Central memory CD8-positive, alpha-beta T cell (primary cell): ENCODE measurements at regions not wholly inside any gene's neighbourhood (a gene's known extent, or its start where the extent isn't known, plus 50 kb on each side); places are given as distances from the start of the nearest gene placed in this dataset.

Source experiments
- ATAC-seq: fragments of 150-1000 bp; cut with Tn5 transposase; replicated peaks from 2 replicates; pipeline ENCODE4 v1.10.0; 2022; ENCODE audit warnings: mild to moderate bottlenecking, moderate FRiP score, moderate number of reproducible peaks; ENCODE audit not compliant: poor library complexity, severe bottlenecking; ENCODE audit errors: extremely low read depth
- DNase-seq, 2 donors: peaks; one replicate each; pipeline ENCODE4 v3.0.0; 2021; ENCODE audit warnings: low spot score in 2 of 2
- H3K27ac Mint-ChIP-seq: one replicate; pipeline ENCODE4 v1.8.0; 2022; ENCODE audit warnings: low read depth, mild to moderate bottlenecking, moderate library complexity, mixed read lengths
- H3K27me3 Mint-ChIP-seq: one replicate; pipeline ENCODE4 v1.8.0; 2022; ENCODE audit warnings: mixed read lengths
- H3K36me3 Mint-ChIP-seq: one replicate; pipeline ENCODE4 v1.8.0; 2022; ENCODE audit warnings: mild to moderate bottlenecking, moderate library complexity, mixed read lengths; ENCODE audit not compliant: insufficient read depth
- H3K4me1 Mint-ChIP-seq: one replicate; pipeline ENCODE4 v1.8.0; 2022; ENCODE audit warnings: mixed read lengths
- H3K4me3 Mint-ChIP-seq: one replicate; pipeline ENCODE4 v1.8.0; 2022; ENCODE audit warnings: mild to moderate bottlenecking, moderate library complexity, mixed read lengths
- H3K9me3 Mint-ChIP-seq: one replicate; pipeline ENCODE4 v1.8.0; 2022; ENCODE audit warnings: mixed read lengths

GRCh38 chr9:131809941-131810344, 70.1 kb upstream of the RAPGEF1 start:
- DNase-seq (no peak), ATAC-seq (no peak)
- Mint-ChIP-seq H3K27me3 (peaks cover 82% of the 10 kb centered on the region), H3K27ac (no peak overlapping the region), H3K4me3 (no peak overlapping the region), H3K4me1 (no peaks in the 10 kb centered on the region), H3K36me3 (peaks cover 2% of the 10 kb centered on the region), H3K9me3 (no peaks in the 10 kb centered on the region)

DNA sequence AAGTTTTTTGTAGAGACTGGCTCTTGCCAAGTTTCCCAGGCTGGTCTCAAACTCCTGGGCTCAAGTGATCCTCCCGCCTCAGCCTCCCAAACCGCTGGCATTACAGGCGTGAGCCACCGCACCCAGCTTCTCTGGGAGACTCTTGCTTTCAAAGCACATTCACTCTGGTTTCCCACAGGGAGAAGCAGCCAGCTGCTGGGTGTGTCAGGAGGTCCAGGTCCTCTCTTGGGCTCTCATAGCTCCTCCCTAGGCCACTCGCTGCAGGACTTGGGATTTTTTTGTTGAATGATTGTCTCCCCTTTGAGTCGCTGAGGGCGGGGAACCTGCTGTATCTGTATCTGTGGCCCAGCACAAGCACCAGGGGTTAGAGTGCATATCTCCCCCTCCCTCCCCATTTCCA, 68.4 kb upstream of the RAPGEF1 start:
- H3K27me3 Mint-ChIP-seq = peaks cover 89% of the 10 kb centered on the region
- peaks cover 2% of the 10 kb centered on the region for H3K36me3 Mint-ChIP-seq
- H3K9me3 Mint-ChIP-seq = no peaks in the 10 kb centered on the region
- ATAC-seq (no peak), DNase-seq (no peak)
- H3K4me3 Mint-ChIP-seq = no peak overlapping the region
- no peak overlapping the region for H3K27ac Mint-ChIP-seq
- no peaks in the 10 kb centered on the region for H3K4me1 Mint-ChIP-seq

DNA sequence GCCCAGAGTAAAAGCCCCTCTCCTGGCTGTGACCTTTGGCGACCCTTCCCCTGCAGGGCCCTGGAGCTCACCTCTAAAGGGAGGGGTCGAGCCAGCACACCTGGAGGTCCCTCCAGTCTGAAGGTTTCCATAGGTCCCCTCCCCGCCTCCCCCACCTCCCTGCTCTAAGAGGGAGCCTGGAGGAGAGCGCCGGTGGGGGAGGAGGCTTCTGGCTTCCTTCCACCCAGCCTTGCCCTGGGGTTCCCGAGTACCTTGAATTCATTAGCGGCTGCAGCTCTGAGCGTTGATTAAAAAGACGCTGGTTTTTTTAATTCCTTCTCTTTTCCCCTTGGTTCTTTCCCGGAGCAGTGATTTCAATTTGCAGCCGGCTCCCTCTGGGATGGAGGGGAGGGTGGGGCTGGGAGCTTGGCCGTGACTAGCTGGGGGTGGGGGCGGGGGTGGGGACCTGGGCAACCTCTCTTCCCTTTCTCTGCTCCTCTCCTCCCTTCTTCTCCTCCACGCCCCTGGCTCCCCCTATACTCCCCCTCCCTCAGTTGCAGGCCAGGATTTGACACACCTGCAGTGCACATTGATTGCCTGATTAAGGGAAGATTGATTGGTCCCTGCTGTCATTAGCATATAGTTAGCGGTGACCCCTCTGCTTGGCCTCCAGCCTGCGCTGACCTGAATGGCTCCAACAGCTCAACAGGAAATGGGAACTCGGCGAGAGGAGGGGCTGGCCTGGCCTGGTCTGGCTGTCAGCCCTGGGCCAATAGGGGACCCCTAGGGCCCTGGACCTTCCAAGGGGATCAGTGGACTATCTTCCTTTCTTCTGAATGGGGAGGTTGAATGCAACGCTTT, 67.5 kb upstream of the RAPGEF1 start:
- DNase-seq (no peak), ATAC-seq (no peak)
- Mint-ChIP-seq H3K27me3 (peaks cover 89% of the 10 kb centered on the region), H3K36me3 (peaks cover 2% of the 10 kb centered on the region), H3K4me1 (no peaks in the 10 kb centered on the region), H3K9me3 (no peaks in the 10 kb centered on the region), H3K27ac (no peak overlapping the region), H3K4me3 (no peak overlapping the region)

GRCh38 chr9:131805803-131806202, 65.9 kb upstream of the RAPGEF1 start:
- Mint-ChIP-seq H3K4me1 (no peaks in the 10 kb centered on the region), H3K27me3 (peaks cover 89% of the 10 kb centered on the region), H3K4me3 (no peak overlapping the region), H3K9me3 (no peaks in the 10 kb centered on the region), H3K27ac (no peak overlapping the region), H3K36me3 (peaks cover 2% of the 10 kb centered on the region)
- DNase-seq = no peak
- ATAC-seq = no peak

- Mint-ChIP-seq H3K36me3 (peaks cover 2% of the 10 kb centered on the region), H3K27me3 (peaks cover 89% of the 10 kb centered on the region), H3K4me3 (no peak overlapping the region), H3K4me1 (no peaks in the 10 kb centered on the region), H3K27ac (no peak overlapping the region), H3K9me3 (peaks cover 6% of the 10 kb centered on the region)
- ATAC-seq = no peak
- DNase-seq = no peak
These were observed 65.0 kb upstream of the RAPGEF1 start for GRCh38 chr9:131804826-131805225.

DNA sequence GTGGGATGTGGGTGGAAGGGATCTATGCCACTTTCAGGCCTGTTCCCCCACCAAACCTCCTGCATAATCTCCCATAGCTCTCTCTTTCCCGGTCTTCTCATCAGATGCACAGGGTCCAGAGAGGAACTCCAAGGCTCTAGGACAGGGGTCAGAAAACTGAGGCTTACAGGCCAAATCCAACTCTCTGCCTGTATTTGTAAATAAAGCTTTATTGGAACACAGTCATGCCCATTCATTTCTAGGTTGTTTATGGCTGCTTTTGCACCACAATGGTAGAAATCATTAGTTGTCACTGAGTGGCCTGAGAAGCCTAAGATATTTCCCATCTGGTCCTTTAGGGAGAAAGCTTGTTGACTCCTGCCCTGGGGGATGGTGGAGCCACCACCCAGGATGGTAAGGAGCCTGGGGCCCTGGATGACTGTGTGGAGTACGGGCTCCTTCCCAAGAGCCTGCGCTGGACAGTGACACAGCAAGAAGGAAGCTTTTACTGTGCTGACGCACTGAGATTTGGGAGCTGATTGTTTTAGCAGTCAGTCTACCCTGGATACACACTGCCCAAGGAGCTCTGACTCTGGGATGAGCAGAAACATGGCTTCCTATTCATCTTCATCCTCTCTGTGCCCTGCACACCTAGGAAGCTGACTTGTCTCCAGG, 64.0 kb upstream of the RAPGEF1 start:
- Mint-ChIP-seq H3K4me1 (no peaks in the 10 kb centered on the region), H3K27ac (no peak overlapping the region), H3K27me3 (peaks cover 83% of the 10 kb centered on the region), H3K4me3 (no peak overlapping the region), H3K9me3 (peaks cover 7% of the 10 kb centered on the region), H3K36me3 (peaks cover 3% of the 10 kb centered on the region)
- ATAC-seq (no peak), DNase-seq (no peak)

- Mint-ChIP-seq H3K9me3 (peaks cover 7% of the 10 kb centered on the region), H3K4me3 (no peak overlapping the region), H3K4me1 (no peaks in the 10 kb centered on the region), H3K36me3 (peaks cover 4% of the 10 kb centered on the region), H3K27ac (no peak overlapping the region), H3K27me3 (peaks cover 70% of the 10 kb centered on the region)
- ATAC-seq (no peak), DNase-seq (no peak)
These were observed 61.9 kb upstream of the RAPGEF1 start for GRCh38 chr9:131801810-131802209.

DNA sequence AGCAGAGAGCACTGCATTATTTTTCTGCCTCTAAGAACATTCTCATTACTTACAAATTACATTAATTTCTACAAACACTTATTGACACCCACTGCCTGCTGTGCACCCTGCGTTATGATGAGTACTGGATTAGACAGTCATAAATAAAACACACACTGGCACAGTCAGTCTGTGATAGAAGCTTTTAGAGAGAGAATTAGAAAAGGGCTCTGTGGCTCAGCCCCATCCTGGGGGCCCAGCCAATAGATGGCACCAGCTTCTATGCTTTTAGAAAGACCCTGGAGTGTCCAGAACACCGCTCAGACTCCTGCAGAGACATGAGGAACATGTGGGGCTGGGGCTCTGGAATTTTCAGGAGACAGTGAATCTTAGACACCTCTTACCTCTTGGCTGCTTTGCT, 61.0 kb upstream of the RAPGEF1 start:
- no peak overlapping the region for H3K27ac Mint-ChIP-seq
- no peaks in the 10 kb centered on the region for H3K4me1 Mint-ChIP-seq
- H3K4me3 Mint-ChIP-seq = no peak overlapping the region
- H3K36me3 Mint-ChIP-seq = peaks cover 4% of the 10 kb centered on the region
- no peak for ATAC-seq
- H3K27me3 Mint-ChIP-seq = peaks cover 68% of the 10 kb centered on the region
- peaks cover 7% of the 10 kb centered on the region for H3K9me3 Mint-ChIP-seq
- DNase-seq = no peak

DNA sequence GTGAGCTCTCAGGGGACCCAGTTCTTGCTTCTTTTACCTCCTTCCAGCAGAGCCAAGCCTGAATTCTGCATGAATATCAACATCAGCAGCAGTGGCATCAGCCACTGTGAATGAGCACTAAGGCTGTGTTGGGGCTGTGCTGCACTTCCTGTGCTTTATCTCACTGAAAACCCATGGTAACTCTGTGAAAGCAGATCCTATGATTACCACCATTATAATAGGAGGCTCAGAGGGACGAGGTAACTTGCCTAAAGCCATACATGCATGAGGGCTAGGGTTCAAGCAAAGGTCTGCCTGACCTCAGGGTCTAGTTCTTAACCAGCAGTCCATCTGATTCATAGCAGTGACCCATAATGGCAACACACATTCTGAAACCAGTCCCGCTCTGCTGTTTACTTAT, 60.5 kb upstream of the RAPGEF1 start:
- DNase-seq = no peak
- H3K36me3 Mint-ChIP-seq = peaks cover 4% of the 10 kb centered on the region
- H3K27me3 Mint-ChIP-seq = peaks cover 68% of the 10 kb centered on the region
- no peak overlapping the region for H3K4me3 Mint-ChIP-seq
- H3K4me1 Mint-ChIP-seq = no peaks in the 10 kb centered on the region
- H3K9me3 Mint-ChIP-seq = peaks cover 10% of the 10 kb centered on the region
- no peak for ATAC-seq
- H3K27ac Mint-ChIP-seq = no peak overlapping the region

DNA sequence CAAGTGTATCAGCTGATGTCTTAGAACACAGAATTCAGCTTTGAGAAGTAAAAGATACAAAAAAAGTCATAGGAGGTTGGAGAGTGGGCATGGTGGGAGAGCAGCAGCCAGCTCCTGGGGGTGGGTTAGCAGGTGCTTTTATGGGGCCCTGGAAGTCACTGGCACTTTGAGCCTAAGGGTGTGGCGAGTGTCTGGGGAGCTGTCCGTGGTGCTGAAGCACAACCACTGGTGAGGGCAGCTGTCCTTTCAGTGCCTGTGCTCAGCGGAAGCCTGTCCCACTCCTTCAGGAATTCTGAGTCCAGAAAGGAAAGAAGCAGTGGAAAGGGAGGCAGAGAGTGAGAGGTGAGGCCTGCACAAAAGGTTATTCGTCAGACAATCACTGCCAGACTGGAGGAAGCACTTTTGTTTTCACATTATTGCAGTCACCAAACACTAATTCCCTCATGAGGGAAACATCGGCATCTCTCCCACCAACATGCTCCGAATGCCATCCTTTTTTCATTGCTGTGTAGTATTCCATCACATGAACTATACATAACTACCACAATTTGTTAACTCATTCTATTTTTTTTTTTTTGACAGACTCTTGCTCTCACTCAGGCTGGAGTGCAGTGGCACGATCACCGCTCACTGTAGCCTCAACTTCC, 59.4 kb upstream of the RAPGEF1 start:
- Mint-ChIP-seq H3K27ac (no peak overlapping the region), H3K4me3 (no peak overlapping the region), H3K4me1 (no peaks in the 10 kb centered on the region), H3K9me3 (peaks cover 12% of the 10 kb centered on the region), H3K36me3 (peaks cover 4% of the 10 kb centered on the region), H3K27me3 (peaks cover 71% of the 10 kb centered on the region)
- DNase-seq (peak in 1 of 2 donors; percentile 40), ATAC-seq (peak; percentile 24)

DNA sequence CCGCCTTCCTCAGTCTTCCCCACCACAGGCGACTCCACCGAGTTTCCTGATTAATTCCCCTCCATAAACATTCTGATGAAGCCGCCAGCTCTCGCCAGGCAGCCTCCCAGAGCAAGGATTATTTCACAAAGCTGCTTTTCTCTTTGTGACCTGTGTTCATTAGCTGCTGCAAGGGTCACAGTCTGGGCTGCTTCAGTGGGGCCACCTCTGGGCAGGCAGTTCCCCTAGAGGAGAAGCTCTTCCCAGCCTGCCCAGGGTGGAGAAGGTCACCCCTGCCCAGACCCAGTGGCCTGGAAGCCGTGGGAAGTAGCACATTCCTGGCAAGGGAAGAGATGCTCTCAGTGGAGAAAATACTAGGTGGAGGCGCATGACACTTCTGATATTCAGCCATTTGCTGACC, 58.4 kb upstream of the RAPGEF1 start:
- peaks cover 4% of the 10 kb centered on the region for H3K36me3 Mint-ChIP-seq
- H3K27ac Mint-ChIP-seq = no peak overlapping the region
- ATAC-seq (no peak), DNase-seq (no peak)
- peaks cover 68% of the 10 kb centered on the region for H3K27me3 Mint-ChIP-seq
- H3K4me1 Mint-ChIP-seq = no peaks in the 10 kb centered on the region
- H3K9me3 Mint-ChIP-seq = peaks cover 12% of the 10 kb centered on the region
- no peak overlapping the region for H3K4me3 Mint-ChIP-seq

DNA sequence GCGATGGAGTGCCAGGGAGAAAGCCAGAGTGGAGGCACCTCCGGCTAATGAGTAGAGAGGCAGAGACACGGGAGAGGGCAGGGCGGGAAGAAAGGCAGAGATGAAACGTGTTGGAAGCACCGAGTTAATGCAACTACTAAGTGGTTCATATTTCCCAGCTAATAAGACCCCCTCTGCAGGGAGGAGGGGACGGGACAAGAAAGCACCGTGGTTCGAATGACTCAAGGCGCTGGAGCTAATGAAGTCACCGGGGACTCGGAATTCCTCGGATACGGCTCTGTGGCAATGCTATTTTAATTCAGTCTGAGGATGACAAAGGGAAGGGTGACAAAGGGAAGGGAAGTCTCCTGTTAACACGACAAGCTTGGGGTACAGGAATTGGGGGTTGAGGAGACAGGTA, 54.5 kb upstream of the RAPGEF1 start:
- Mint-ChIP-seq H3K36me3 (peaks cover 4% of the 10 kb centered on the region), H3K27me3 (peaks cover 62% of the 10 kb centered on the region), H3K9me3 (peaks cover 5% of the 10 kb centered on the region), H3K27ac (no peak overlapping the region), H3K4me1 (no peaks in the 10 kb centered on the region), H3K4me3 (no peak overlapping the region)
- ATAC-seq = no peak
- DNase-seq = no peak
